SK-N-SH treated with all-trans-retinoic acid at 6 μM for 48 hours (cell line): ENCODE measurements at regions not wholly inside any gene's neighbourhood (a gene's known extent, or its start where the extent isn't known, plus 50 kb on each side); places are given as distances from the start of the nearest gene placed in this dataset.

Source experiments
- ATAC-seq: fragments of 200-7000 bp; cut with Tn5 transposase; 3 replicates; pipeline ENCODE4 v1.9.1; 2020; ENCODE audit warnings: mild to moderate bottlenecking, moderate library complexity
- ARNTL ChIP-seq: fragments of 450-650 bp; formaldehyde crosslinking; IDR thresholded peaks from 2 replicates; pipeline ENCODE4 v1.5.0; 2020; ENCODE audit warnings: low read depth, mild to moderate bottlenecking, moderate library complexity, borderline replicate concordance
- BACH2 ChIP-seq: fragments of 250-450 bp; sonication (Bioruptor Pico); IDR thresholded peaks from 2 replicates; pipeline ENCODE4 v1.9.0; 2021; ENCODE audit warnings: mild to moderate bottlenecking, borderline replicate concordance
- CSDC2 ChIP-seq: fragments of 250-450 bp; sonication (Bioruptor Pico); IDR thresholded peaks from 2 replicates; pipeline ENCODE4 v1.5.0; 2020; ENCODE audit warnings: mild to moderate bottlenecking, moderate library complexity
- ESRRG ChIP-seq: fragments of 250-450 bp; sonication (Bioruptor Pico); IDR thresholded peaks from 2 replicates; pipeline ENCODE4 v1.6.1; 2021; ENCODE audit warnings: mild to moderate bottlenecking
- GLIS3 ChIP-seq: fragments of 250-450 bp; sonication (Bioruptor Pico); IDR thresholded peaks from 2 replicates; pipeline ENCODE4 v1.5.0; 2020; ENCODE audit warnings: mild to moderate bottlenecking, moderate library complexity
- OSR1 ChIP-seq: fragments of 250-450 bp; sonication (Bioruptor Pico); IDR thresholded peaks from 2 replicates; pipeline ENCODE4 v1.8.0; 2022; ENCODE audit warnings: moderate library complexity, mild to moderate bottlenecking, inconsistent platforms
- PPARA ChIP-seq: fragments of 250-450 bp; sonication (Bioruptor Pico); IDR thresholded peaks from 2 replicates; pipeline ENCODE4 v1.5.0; 2020; ENCODE audit warnings: mild to moderate bottlenecking, borderline replicate concordance
- RARB ChIP-seq: fragments of 250-450 bp; sonication (Bioruptor Pico); IDR thresholded peaks from 2 replicates; pipeline ENCODE4 v1.8.0; 2021; ENCODE audit warnings: mild to moderate bottlenecking, moderate library complexity
- SNAI2 ChIP-seq: fragments of 250-450 bp; sonication (Bioruptor Pico); IDR thresholded peaks from 2 replicates; pipeline ENCODE4 v1.5.0; 2020; ENCODE audit warnings: mild to moderate bottlenecking, moderate library complexity
- TCF4 ChIP-seq: fragments of 250-450 bp; sonication (Bioruptor Pico); IDR thresholded peaks from 2 replicates; pipeline ENCODE4 v1.8.0; 2021; ENCODE audit warnings: mild to moderate bottlenecking, moderate library complexity, borderline replicate concordance
- TOX ChIP-seq: fragments of 250-450 bp; sonication (Bioruptor Pico); IDR thresholded peaks from 2 replicates; pipeline ENCODE4 v1.8.0; 2021; ENCODE audit warnings: mild to moderate bottlenecking, moderate library complexity, borderline replicate concordance
- ZC3H10 ChIP-seq: fragments of 250-450 bp; sonication (Bioruptor Pico); IDR thresholded peaks from 2 replicates; pipeline ENCODE4 v1.5.1; 2021; ENCODE audit warnings: mild to moderate bottlenecking, moderate library complexity
- ZFP3 ChIP-seq: fragments of 250-450 bp; sonication (Bioruptor Pico); IDR thresholded peaks from 2 replicates; pipeline ENCODE4 v1.5.0; 2020; ENCODE audit warnings: mild to moderate bottlenecking, moderate library complexity
- ZFP30 ChIP-seq: fragments of 450-650 bp; formaldehyde crosslinking; IDR thresholded peaks from 2 replicates; pipeline ENCODE4 v1.5.0; 2022; ENCODE audit warnings: mild to moderate bottlenecking, moderate library complexity
- ZNF565 ChIP-seq: fragments of 450-650 bp; formaldehyde crosslinking; conservative IDR thresholded peaks from 2 replicates; pipeline ENCODE4 v1.5.0; 2020; ENCODE audit warnings: low read depth, mild to moderate bottlenecking, moderate library complexity
- ZNF70 ChIP-seq: fragments of 450-650 bp; formaldehyde crosslinking; IDR thresholded peaks from 2 replicates; pipeline ENCODE4 v1.5.0; 2020; ENCODE audit warnings: mild to moderate bottlenecking, moderate library complexity
- ZNF8 ChIP-seq: fragments of 450-650 bp; formaldehyde crosslinking; IDR thresholded peaks from 2 replicates; pipeline ENCODE4 v1.5.0; 2020; ENCODE audit warnings: mild to moderate bottlenecking, moderate library complexity
- TF ChIP-seq, protein P1 (sequence below): fragments of 250-450 bp; sonication (Bioruptor Pico); IDR thresholded peaks from 2 replicates; pipeline ENCODE4 v1.5.0; 2020; ENCODE audit warnings: mild to moderate bottlenecking, moderate library complexity
- TF ChIP-seq, protein P2 (sequence below): fragments of 250-450 bp; sonication (Bioruptor Pico); IDR thresholded peaks from 2 replicates; pipeline ENCODE4 v1.8.0; 2020; ENCODE audit warnings: mild to moderate bottlenecking, moderate library complexity, borderline replicate concordance
- TF ChIP-seq, protein P3 (sequence below): fragments of 250-450 bp; sonication (Bioruptor Pico); IDR thresholded peaks from 2 replicates; pipeline ENCODE4 v1.5.1; 2020; ENCODE audit warnings: low read depth, mild to moderate bottlenecking, moderate library complexity
- TF ChIP-seq, protein P4 (sequence below): fragments of 250-450 bp; sonication (Bioruptor Pico); IDR thresholded peaks from 2 replicates; pipeline ENCODE4 v1.5.1; 2021; ENCODE audit warnings: mild to moderate bottlenecking, moderate library complexity
- TF ChIP-seq, protein P5 (sequence below): fragments of 250-450 bp; sonication (Bioruptor Pico); IDR thresholded peaks from 2 replicates; pipeline ENCODE4 v1.8.0; 2021; ENCODE audit warnings: low read depth, mild to moderate bottlenecking, moderate library complexity, borderline replicate concordance

DNA sequence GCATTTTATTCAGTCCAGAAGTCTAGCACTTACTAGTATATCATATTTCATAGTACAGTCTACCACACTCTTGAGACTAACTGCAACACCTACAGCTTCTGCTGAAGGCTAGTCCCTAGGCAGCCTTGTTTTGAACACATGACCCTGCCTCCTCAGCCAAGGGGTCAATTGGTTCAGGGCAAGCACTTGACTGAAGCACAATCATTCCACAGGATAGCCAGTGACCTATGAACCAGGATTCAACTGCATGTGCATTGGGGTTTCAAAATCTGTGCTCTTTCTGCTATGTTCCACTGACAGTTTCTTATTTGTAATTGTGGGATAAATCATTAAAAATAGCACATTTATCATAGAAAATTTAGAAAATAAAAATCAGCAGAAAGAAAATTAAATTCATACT, 186.8 kb downstream of the TMEM161B start:
- no peak for TF ChIP-seq TOX (CRISPR knock-in tag)
- TF ChIP-seq RARB (CRISPR knock-in tag): no peak
- TF ChIP-seq, protein P1, sequence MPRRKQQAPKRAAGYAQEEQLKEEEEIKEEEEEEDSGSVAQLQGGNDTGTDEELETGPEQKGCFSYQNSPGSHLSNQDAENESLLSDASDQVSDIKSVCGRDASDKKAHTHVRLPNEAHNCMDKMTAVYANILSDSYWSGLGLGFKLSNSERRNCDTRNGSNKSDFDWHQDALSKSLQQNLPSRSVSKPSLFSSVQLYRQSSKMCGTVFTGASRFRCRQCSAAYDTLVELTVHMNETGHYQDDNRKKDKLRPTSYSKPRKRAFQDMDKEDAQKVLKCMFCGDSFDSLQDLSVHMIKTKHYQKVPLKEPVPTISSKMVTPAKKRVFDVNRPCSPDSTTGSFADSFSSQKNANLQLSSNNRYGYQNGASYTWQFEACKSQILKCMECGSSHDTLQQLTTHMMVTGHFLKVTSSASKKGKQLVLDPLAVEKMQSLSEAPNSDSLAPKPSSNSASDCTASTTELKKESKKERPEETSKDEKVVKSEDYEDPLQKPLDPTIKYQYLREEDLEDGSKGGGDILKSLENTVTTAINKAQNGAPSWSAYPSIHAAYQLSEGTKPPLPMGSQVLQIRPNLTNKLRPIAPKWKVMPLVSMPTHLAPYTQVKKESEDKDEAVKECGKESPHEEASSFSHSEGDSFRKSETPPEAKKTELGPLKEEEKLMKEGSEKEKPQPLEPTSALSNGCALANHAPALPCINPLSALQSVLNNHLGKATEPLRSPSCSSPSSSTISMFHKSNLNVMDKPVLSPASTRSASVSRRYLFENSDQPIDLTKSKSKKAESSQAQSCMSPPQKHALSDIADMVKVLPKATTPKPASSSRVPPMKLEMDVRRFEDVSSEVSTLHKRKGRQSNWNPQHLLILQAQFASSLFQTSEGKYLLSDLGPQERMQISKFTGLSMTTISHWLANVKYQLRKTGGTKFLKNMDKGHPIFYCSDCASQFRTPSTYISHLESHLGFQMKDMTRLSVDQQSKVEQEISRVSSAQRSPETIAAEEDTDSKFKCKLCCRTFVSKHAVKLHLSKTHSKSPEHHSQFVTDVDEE (CRISPR knock-in tag): no peak
- TF ChIP-seq ZNF70: no peak
- no peak for TF ChIP-seq OSR1
- TF ChIP-seq ARNTL (CRISPR knock-in tag): no peak
- TF ChIP-seq, protein P2, sequence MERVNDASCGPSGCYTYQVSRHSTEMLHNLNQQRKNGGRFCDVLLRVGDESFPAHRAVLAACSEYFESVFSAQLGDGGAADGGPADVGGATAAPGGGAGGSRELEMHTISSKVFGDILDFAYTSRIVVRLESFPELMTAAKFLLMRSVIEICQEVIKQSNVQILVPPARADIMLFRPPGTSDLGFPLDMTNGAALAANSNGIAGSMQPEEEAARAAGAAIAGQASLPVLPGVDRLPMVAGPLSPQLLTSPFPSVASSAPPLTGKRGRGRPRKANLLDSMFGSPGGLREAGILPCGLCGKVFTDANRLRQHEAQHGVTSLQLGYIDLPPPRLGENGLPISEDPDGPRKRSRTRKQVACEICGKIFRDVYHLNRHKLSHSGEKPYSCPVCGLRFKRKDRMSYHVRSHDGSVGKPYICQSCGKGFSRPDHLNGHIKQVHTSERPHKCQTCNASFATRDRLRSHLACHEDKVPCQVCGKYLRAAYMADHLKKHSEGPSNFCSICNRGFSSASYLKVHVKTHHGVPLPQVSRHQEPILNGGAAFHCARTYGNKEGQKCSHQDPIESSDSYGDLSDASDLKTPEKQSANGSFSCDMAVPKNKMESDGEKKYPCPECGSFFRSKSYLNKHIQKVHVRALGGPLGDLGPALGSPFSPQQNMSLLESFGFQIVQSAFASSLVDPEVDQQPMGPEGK (CRISPR knock-in tag): no peak
- no peak for TF ChIP-seq GLIS3 (CRISPR knock-in tag)
- TF ChIP-seq PPARA (CRISPR knock-in tag): no peak
- no peak for TF ChIP-seq ZFP30 (CRISPR knock-in tag)
- TF ChIP-seq, protein P3, sequence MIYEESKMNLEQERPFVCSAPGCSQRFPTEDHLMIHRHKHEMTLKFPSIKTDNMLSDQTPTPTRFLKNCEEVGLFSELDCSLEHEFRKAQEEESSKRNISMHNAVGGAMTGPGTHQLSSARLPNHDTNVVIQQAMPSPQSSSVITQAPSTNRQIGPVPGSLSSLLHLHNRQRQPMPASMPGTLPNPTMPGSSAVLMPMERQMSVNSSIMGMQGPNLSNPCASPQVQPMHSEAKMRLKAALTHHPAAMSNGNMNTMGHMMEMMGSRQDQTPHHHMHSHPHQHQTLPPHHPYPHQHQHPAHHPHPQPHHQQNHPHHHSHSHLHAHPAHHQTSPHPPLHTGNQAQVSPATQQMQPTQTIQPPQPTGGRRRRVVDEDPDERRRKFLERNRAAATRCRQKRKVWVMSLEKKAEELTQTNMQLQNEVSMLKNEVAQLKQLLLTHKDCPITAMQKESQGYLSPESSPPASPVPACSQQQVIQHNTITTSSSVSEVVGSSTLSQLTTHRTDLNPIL: no peak
- TF ChIP-seq BACH2 (CRISPR knock-in tag): no peak
- TF ChIP-seq ZC3H10: no peak
- TF ChIP-seq CSDC2 (CRISPR knock-in tag): no peak
- TF ChIP-seq ZNF8 (CRISPR knock-in tag): no peak
- TF ChIP-seq ZFP3 (CRISPR knock-in tag): no peak
- no peak for ATAC-seq

DNA sequence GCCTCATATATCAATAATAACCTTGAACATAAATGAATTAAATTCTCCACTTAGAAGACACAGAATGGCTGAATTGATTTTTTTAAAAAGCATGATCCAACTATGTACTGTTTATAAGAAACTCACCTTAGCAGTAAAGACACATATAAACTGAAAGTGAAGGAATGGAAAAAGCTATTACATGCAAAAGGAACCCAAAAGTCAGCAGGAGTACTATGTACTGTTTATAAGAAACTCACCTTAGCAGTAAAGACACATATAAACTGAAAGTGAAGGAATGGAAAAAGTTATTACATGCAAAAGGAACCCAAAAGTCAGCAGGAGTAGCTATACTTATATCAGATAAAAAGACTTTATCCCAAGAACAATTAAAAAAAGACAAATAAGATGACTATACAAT, 204.8 kb downstream of the TMEM161B start:
- TF ChIP-seq BACH2 (CRISPR knock-in tag) (no peak), ZNF565 (CRISPR knock-in tag) (no peak), TCF4 (no peak), TOX (CRISPR knock-in tag) (no peak), PPARA (CRISPR knock-in tag) (no peak), ESRRG (CRISPR knock-in tag) (no peak), ARNTL (CRISPR knock-in tag) (no peak), RARB (CRISPR knock-in tag) (no peak), ZNF8 (CRISPR knock-in tag) (no peak)
- TF ChIP-seq, protein P4, sequence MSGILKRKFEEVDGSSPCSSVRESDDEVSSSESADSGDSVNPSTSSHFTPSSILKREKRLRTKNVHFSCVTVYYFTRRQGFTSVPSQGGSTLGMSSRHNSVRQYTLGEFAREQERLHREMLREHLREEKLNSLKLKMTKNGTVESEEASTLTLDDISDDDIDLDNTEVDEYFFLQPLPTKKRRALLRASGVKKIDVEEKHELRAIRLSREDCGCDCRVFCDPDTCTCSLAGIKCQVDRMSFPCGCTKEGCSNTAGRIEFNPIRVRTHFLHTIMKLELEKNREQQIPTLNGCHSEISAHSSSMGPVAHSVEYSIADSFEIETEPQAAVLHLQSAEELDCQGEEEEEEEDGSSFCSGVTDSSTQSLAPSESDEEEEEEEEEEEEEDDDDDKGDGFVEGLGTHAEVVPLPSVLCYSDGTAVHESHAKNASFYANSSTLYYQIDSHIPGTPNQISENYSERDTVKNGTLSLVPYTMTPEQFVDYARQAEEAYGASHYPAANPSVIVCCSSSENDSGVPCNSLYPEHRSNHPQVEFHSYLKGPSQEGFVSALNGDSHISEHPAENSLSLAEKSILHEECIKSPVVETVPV (CRISPR knock-in tag): no peak
- TF ChIP-seq, protein P5, sequence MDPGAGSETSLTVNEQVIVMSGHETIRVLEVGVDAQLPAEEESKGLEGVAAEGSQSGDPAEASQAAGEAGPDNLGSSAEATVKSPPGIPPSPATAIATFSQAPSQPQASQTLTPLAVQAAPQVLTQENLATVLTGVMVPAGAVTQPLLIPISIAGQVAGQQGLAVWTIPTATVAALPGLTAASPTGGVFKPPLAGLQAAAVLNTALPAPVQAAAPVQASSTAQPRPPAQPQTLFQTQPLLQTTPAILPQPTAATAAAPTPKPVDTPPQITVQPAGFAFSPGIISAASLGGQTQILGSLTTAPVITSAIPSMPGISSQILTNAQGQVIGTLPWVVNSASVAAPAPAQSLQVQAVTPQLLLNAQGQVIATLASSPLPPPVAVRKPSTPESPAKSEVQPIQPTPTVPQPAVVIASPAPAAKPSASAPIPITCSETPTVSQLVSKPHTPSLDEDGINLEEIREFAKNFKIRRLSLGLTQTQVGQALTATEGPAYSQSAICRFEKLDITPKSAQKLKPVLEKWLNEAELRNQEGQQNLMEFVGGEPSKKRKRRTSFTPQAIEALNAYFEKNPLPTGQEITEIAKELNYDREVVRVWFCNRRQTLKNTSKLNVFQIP (CRISPR knock-in tag): no peak
- ATAC-seq: no peak

DNA sequence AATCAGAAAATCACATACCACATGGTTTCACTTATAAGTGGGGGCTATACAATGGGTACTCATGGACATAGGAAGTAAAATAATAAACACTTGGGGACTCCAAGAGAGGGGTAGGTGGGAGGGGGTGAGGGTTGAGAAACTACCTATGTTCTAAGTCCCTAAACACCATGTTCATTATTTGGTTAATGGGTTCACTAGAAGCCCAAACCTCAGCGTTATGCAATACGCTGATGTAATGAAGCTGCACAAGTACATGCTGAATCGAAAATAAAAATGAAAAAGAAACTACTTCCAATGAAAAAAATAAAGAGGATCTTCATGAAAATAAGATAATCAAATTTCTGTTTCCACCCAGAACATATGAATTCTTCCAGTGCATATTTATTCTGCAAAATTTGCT, 208.5 kb downstream of the TMEM161B start:
- ATAC-seq: no peak
- TF ChIP-seq OSR1 (no peak), SNAI2 (CRISPR knock-in tag) (no peak), TOX (CRISPR knock-in tag) (no peak), ZNF70 (no peak), PPARA (CRISPR knock-in tag) (no peak), CSDC2 (CRISPR knock-in tag) (no peak)
- TF ChIP-seq, protein P2 (CRISPR knock-in tag): no peak
